COR-L47 (cell line): ENCODE measurements at regions not wholly inside any gene's neighbourhood (a gene's known extent, or its start where the extent isn't known, plus 50 kb on each side); places are given as distances from the start of the nearest gene placed in this dataset.

Experiments used
- DNase-seq: peaks from one replicate; lab custom pipeline; 2025; lab: John Stamatoyannopoulos, UW

DNA sequence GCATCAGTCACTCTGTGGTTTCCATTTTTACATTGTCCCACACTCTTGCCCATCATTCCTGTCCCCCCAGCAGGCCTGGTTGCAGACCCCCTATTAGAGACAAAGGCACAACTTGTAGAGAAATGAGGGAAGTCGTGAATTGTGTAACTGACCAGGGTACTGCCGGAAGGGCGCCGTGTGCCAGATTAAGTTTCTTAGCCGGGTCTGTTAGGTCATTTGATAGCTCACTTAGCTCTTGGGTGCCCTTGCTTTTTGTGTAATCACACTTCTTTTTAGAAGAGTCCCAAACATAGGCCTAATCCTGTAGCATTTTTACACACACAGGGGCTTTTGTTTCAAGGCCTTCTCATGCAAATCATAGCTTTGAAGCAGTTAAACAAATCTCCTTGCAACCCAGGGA lies 87.2 kb downstream of the CTAGE1 start:
- DNase-seq: no peak

DNA sequence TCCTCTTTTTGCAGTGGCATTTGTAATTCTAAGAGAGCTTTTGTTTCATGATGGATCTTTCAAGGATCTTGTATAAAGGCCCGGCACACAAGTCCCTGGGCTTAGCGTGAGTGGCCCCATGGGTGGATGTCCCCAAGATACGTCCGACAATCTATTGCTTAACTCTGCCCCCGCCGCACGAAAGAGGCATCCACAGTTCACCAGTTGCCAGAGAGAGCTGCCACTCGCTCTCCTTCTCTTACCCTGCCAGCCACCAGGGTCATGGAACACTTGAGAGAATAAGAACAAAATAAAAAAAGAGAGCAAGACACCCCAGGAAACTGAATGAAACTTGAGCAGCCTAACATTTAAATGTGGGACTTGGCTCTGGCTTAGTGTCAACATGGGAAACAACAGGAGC lies 92.3 kb downstream of the CTAGE1 start:
- no peak for DNase-seq

DNA sequence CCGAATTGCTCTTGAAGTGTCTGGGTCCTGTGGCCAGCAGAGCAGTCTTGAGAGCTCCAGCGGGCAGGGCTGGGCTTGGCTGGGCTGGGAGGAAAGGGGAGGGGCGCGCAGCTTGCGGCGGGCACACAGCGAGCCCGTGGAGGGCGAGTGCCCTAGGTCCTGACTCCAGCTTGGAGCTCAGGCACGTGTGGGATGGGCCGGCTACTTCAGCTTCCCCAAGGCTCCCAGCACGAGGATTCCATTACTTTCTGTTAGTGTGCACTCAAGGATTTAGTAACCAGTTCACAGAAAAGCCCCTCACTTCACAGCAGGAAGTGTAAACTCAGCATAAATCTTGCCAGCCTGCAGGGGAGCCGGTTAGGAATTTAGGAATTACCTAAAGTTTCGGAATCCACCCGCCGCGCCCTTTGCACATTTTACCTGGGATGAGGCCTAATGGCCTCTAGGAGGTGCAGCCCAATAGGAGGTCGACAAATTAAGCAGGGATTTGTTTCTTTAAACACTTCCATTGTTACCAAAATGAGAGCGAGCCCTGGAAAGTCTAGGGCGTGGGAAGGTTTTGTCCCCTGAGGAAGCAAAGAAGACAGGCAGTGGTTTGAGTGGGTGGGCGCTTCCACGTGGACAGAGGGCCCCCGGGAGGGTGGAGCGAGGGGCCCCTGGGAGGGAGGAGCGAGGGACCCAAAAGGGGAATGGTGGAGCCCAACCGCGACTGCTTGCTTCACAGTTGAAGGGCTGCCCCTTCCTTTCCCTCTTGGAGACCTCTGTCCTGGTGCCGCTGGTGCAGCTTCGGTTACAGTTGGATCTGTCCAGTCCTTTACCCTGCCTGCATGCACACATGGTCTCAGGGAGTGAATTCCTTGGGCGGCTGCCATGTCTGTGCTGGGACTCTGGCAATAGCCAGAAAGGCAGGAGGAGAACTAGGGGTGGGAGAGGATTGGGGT lies 93.3 kb downstream of the CTAGE1 start:
- DNase-seq: no peak

DNA sequence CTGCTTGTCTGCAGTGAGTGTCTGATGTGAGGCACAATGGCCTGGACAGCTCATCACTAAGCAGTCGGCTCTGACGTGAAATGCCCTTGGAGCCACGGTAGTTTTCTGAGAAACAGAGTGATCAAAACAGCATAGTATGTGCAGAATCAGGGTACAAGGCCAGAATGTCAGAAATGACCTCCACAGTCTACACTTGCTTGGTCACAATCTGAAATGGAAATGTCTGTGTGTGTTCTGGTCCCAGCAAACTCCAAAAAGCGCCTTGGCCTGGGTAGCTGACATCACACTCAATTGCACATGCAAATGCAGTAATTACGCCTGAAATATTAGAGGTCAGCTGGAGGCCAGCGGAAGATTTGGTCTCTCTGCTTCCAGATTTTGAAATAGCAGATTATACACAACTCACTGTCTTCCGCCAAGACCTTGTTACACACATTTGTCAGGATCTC lies 95.4 kb downstream of the CTAGE1 start:
- no peak for DNase-seq

DNA sequence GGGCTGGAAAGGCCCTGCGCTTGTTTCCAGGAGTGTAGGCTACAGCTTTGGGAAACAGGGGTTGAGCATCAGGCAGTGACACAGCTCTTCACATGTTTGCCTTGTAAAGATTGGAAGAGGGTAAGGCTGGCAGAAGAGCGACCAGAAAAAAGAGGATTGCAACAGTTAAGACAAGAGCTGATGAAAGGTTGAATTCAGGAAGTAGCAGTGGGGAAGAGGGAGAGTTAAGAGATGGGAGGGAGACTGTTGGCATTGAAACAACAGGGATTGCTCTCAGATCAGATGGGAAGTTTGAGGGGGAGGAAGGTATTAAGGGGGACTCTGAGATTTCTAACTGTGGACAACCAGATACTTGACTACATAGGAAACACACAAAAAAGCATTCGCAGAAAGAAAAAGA lies 96.9 kb downstream of the CTAGE1 start:
- no peak for DNase-seq

DNA sequence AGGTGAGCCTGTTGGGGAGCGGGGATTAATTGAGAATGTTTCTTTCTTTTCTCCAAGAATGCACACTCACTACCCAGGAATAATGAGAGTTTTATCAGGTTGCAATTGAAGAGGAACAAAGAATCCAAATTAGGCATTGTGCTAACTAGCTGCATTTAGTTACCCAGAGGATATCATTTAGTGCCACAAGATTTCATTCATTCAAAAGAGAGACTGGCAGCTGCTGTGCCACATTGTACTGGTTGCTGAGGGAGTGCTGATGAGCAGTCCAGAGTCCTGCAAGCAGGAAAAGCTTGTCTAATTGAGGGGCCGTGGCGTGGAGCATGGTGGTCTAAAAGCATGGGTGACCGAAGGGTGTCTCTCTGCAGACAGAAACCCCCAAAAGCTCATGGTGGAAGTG lies 97.6 kb downstream of the CTAGE1 start:
- DNase-seq: no peak

DNA sequence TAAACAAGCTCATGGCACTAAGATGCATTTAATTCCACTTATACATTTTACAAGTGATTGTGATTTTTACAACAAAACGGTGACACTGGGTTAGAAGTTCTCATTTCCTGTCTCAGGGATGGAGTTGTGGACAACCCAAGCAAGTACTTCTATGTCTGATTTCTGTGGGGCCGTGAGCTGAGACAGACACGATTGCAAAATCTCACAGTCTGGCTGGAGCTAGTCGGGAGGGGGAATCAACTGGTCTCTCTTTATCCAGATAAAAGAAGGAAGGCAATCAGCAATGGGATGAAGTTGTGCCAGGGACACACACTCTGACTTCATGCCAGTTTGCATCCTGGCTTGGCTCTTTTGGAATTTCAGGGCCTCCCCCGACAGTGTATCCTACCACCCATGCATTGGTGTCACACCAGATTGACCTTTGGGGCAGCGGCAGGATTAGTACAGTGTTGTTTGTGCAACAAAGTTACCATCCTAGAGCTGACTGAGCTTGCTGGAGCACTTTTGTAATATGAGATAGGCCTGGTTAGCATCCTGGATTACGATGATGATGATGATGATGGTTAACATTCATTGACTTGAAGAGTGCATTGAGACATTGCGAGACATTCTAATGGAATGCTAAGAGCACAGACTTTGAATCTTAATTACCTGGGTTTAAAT lies 98.8 kb downstream of the CTAGE1 start:
- no peak for DNase-seq

DNA sequence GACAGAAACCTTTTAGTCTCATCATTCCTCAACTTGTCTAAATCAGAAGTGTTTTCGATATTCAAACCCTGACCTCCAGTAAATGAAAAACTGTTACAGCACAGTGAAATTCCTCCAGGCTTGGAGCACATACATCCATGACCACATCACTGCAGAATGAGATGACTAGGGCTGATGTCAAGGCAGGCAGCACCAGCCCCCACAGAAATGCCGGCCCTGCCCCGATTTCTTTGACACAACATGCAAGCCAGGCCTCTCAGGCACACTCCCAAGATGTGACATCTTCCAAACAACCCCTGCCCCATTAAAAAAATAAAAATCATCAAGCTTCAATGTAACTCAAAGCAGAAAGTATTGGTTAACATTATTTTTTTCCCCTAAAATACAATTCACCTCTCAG lies 103.3 kb downstream of the CTAGE1 start:
- DNase-seq: no peak

DNA sequence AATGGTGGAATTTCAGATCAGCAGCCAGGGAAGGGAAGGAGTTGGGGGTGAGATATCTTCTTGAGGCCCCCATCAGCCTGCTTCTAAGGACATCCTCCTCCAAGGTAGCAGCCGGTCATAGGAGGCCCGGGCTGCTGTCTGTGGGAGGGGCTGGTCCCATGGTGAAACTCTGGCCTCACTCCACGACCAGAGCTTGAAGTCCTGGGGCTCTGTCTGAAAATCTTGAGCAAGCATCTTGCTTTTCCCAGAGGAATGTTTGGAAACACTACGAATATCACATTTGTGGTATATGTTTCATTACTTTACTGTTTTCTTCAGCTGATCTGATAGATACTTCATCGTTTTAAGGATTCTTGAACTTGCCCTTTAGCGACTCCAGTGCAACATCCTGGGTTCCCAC lies 103.7 kb downstream of the CTAGE1 start:
- DNase-seq: no peak

DNA sequence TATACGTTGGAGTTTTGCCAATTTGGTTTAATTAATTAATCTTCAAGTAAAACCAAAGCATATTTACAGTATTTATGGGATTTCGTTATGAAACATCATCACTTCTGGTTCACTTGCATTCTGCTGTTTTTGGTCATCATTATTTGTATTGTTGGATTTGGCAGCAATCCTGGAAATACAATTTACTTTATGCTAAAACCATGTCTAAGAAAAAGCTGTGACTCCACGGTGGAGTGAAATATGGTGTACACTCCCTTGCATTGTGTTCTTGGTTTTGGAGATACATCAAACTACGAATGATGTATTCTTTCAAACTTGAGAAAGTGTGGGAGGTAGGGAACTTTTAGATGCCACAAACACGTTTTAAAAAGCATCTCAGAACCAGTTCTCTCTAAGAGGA lies 106.4 kb downstream of the CTAGE1 start:
- DNase-seq: no peak

DNA sequence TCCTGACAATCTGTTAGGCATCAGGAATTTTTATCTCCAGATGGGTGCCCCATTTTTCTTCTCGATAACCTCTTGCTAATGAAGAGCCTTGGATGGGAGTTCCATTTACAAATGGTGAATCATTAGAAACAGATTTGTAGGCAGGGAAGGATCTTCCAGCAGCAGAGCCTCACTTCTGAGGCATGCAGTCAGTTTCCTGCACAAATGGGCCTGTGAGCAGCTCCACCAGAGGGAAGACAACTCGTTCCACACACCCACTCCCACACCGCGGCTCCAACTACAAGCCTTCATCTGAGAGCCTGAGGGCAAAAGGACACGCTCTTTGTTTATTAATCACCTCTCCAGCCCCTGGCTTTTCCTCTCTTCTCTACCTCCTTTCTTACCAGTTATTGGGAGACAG lies 108.5 kb downstream of the CTAGE1 start:
- DNase-seq: no peak

DNA sequence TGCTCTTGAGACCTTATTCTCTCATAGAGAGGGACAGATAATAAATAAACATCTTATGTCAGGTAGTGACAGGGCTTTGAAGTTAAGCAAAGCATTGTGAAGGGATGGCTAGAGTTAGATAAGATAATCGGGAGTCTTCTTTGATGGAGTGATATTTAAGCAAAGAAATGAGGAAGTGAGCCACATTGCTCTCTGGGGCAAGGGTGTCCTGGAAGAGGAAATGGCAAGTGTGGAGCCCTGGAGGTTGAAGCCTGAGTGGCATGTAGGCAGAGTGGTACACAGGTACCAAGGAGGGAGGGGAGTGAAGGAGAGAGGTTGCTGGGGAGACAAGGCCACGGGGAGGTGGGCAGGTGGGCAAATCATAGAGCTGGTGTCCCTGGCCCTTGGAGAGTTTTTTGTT lies 110.2 kb downstream of the CTAGE1 start:
- DNase-seq: no peak

DNA sequence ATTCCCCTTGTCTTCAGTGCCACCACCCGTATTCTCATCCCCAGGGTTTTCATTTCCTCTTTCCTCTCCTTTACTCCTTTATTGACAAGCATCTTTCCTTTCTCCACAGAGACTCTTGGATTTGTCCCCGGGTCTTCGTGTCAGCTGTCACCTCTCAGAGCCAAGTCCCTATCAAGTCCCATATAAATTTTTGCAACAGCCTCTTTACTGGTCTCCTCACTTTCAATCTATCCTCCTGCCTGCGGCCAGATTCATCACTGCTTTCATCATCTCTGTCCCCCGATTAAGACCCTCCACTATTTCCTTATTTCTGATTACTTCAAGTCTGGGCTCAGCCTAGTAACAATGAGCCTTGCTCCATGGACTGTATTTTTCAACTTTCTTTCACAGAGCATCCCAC lies 113.8 kb downstream of the CTAGE1 start:
- no peak for DNase-seq

DNA sequence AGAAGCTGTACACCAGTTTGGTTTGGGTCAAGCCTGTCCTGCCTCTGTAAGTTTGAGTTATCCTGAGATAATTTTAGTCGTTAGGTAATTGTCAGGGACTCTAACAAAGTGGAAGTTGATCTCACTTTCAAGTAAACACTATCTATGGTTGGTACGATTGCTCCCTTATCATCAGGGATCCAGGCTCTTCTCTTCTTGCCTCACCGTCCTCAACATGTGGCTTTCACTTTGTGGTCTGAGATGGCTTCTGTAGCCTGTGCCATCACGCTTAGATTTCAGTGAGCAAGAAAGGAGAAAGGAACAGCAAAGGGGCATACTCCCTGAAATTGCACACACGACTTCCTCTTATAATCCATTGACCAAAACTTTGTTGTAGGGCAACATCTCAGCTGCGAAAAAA lies 115.6 kb downstream of the CTAGE1 start:
- no peak for DNase-seq

DNA sequence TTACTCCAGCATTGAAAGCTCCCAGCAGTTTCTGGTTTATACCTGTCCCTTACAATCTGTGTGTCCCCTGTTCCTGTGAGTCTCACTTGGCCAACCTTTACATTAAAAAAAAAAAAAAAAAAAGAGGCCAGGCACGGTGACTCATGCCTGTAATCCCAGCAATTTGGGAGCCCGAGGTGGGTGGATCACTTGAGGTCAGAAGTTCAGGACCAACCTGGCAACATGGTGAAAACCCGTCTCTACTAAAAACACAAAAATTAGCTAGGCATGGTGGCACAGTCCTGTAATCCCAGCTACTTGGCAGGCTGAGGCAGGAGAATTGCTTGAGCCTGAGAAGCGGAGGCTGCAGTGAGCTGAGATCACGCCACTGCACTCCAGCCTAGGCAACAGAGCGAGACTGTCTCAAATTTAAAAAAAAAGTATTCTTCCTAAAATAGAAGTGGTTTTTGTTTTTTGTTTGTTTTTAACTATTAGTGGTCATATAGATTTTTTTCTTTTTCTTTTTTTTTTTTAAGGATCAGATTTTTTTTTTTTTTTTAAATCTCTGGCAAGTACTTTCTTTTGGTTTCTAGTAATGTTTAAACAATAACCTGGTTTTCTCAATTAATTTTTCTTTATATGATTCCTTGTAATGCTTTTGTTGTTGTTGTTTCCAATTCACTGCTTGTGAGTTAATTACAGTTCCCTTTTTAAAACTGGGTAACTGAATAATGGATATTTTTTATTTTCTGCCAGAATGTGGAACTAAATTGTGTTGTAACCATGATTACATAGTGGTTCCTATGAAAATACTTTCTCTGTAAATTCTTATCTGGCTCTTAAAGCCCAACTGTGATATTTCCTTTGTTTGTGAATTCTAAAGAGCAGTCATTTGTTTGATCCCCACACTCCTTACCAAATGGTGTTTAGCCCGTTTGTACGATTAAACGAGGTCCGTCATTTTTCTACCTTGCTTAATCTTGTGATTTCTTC lies 116.8 kb downstream of the CTAGE1 start:
- DNase-seq: no peak

DNA sequence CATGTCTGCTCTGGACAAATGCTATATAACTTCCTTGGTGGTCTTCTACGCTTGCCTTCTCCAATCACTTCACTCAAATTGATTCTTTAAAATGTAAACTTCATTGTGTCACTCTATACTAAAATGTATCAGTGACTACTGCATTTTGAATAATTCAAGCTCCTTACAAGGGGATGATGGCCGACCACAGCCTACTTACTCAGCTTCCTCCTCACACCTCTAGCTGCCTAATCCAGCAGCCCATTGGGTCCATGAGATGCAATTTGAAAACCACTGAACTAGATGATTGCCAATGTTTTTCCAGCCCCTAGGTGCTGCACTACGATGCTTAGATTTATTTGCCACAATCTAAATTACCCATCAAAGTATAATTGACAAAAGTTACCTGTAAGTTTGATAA lies 120.7 kb downstream of the CTAGE1 start:
- DNase-seq: no peak

DNA sequence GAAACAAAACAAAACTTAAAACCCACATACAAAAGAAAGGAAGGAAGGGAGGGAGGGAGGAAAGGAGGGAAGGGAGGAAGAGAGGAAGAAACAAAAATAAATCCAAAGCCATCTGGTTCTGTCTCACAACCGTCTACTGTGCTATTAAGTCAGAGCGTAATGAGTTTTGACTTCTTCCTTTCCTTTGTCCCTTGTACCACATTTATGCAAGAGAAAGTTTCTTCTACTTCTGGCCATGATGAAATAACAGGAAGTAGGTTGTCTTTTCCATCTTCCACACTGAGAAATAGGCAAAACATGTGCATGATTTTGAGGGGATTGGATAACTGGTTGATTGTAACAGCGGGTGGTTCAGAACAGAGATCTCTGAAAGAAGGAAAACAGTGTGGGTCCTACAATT lies 121.4 kb downstream of the CTAGE1 start:
- no peak for DNase-seq

DNA sequence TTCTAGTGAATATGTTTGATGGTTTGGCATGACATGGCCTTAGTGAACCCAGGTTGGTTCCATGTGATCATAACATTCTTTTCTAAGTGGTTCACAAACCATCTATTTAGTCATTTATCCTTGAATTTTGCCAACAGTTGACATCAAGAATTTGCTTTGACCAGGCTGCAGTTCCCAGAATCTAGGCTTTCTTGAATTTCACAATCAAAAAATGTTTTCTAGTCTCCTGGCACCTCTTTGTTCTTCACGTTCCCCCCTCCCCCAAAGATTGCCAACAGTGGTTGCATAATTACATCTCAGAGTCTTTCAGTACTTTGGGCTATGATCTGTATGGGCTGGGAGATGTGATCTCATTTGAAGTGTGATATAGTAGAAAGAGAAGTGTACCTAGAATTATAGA lies 124.0 kb downstream of the GATA6 start:
- no peak for DNase-seq

DNA sequence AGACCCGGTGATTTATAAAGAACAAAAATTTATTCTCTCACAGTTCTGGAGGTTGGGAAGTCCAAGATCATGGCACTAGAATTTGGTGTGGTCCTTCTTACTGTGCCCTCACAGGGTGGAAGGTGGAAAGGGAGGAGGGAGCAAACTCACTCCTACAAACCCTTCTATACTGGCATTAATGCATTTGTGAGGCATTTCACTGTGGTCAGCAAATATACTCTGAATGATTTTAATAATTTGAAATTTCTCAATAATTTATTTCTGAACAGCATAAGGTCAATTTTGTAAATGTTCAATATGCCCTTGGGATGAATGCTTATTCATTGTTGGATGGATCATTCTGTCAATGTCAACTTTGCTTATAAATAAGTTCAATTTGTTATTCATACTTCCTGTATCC lies 120.6 kb downstream of the GATA6 start:
- DNase-seq: no peak

DNA sequence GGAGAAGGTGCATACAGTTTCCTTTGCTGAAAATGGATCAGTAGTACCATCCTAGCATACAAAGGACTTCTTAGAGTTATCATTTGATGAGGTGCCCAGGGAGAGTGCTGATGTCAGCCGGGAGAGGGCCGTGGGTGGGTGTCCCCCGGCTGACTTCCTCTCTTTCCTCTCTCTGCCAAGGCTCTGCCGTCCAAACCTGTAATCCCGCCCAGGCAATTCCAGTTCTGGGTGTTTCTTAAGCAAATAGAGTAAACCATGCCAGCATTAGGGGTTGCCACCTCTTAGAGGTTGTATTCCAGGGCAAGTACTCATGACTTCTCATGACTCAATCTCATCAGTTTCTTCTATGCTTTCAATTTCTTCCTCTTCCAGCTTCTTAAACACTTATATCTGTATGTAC lies 117.2 kb downstream of the GATA6 start:
- DNase-seq: no peak

DNA sequence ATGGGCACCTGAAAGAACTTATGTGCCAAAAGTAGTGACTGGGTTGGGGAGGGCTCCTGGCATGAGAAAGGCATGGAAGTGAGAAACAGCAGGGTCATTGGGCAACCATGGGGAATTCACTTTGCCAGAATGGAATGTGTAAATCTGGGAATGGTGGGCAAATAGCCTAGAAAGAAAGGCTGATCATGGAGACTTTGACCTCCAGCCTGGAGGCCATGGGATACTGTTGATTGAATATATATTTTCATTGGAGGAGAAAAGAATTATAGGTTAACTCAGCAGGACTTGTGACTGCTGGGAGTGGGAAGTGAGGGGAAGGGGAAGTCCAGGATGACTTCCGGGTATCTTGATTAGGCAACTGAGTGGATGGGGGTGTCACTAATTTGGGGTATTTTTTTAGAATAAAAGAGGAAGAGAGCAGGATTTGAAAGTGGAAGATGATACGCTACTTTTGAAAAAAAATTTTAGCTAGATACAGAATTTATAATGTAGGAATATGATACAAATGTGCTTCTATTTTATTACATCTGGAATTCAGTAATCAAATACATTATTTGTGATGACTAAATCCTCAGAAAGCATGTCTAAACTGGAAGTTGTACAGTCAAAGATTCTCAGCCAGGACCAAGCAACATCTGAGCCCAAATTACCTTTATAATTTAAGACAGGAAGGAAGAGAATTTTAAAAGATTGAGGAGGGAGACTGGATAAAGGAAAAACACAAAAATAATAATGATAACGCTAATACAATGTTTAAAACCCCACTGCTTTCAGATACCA lies 116.2 kb downstream of the GATA6 start:
- no peak for DNase-seq
